GM19452 (cell line): ENCODE measurements at regions not wholly inside any gene's neighbourhood (a gene's known extent, or its start where the extent isn't known, plus 50 kb on each side); places are given as distances from the start of the nearest gene placed in this dataset.
"Not testable (repeated sequence)": the region's sequence is repeated elsewhere in the genome, so short reads cannot be mapped to it uniquely, and the experiment has no call there.

Experiments
- ATAC-seq: cut with Tn5 transposase; IDR thresholded peaks from one replicate; pipeline ENCODE4 v1.9.1; 2021; ENCODE audit not compliant: unreplicated experiment

- ATAC-seq, result no peak
Observed at GRCh38 chr1:98296681-98297080, 364.8 kb upstream of the SNX7 start.

- no peak for ATAC-seq
Observed at GRCh38 chr1:98294127-98294526, 367.4 kb upstream of the SNX7 start.

GRCh38 chr1:98292994-98293393, 368.5 kb upstream of the SNX7 start:
- ATAC-seq, result no peak

GRCh38 chr1:98289311-98289710, 368.5 kb upstream of the DPYD start:
- no peak for ATAC-seq

GRCh38 chr1:98288494-98288893, 367.7 kb upstream of the DPYD start:
- no peak for ATAC-seq

- ATAC-seq, result no peak
Observed at GRCh38 chr1:98287626-98288025, 366.8 kb upstream of the DPYD start.

- no peak for ATAC-seq
Observed at GRCh38 chr1:98286656-98287055, 365.8 kb upstream of the DPYD start.

GRCh38 chr1:98285286-98285685, 364.5 kb upstream of the DPYD start:
- not testable (repeated sequence) for ATAC-seq

- ATAC-seq, result no peak
Observed at GRCh38 chr1:98280049-98280448, 359.2 kb upstream of the DPYD start.

- no peak for ATAC-seq
Observed at GRCh38 chr1:98278055-98278454, 357.2 kb upstream of the DPYD start.

- no peak for ATAC-seq
Observed at GRCh38 chr1:98277118-98277517, 356.3 kb upstream of the DPYD start.

GRCh38 chr1:98276514-98276913, 355.7 kb upstream of the DPYD start:
- no peak for ATAC-seq

GRCh38 chr1:98268316-98268715, 347.5 kb upstream of the DPYD start:
- no peak for ATAC-seq

- ATAC-seq, result no peak
Observed at GRCh38 chr1:98267423-98267822, 346.6 kb upstream of the DPYD start.

- no peak for ATAC-seq
Observed at GRCh38 chr1:98264727-98265126, 343.9 kb upstream of the DPYD start.

GRCh38 chr1:98260839-98261238, 340.0 kb upstream of the DPYD start:
- no peak for ATAC-seq

- ATAC-seq, result no peak
Observed at GRCh38 chr1:98260412-98260811, 339.6 kb upstream of the DPYD start.

- no peak for ATAC-seq
Observed at GRCh38 chr1:98256700-98257099, 335.9 kb upstream of the DPYD start.

- no peak for ATAC-seq
Observed at GRCh38 chr1:98253145-98253544, 332.3 kb upstream of the DPYD start.

- ATAC-seq, result no peak
Observed at GRCh38 chr1:98251497-98251896, 330.7 kb upstream of the DPYD start.

GRCh38 chr1:98232678-98233077, 311.8 kb upstream of the DPYD start:
- no peak for ATAC-seq

GRCh38 chr1:98222706-98223105, 301.9 kb upstream of the DPYD start:
- no peak for ATAC-seq

- no peak for ATAC-seq
Observed at GRCh38 chr1:98221923-98222322, 301.1 kb upstream of the DPYD start.

GRCh38 chr1:98217601-98218000, 296.8 kb upstream of the DPYD start:
- ATAC-seq, result no peak
